Endothelial cell of umbilical vein (primary cell): ENCODE measurements at regions not wholly inside any gene's neighbourhood (a gene's known extent, or its start where the extent isn't known, plus 50 kb on each side); places are given as distances from the start of the nearest gene placed in this dataset.

ENCODE experiments used
- CTCF ChIP-seq, 2 donors: IDR thresholded peaks; 1 replicate in 1 of 2; 2 replicates in 1 of 2; pipeline ENCODE4 v1.5.1; 2011; ENCODE audit warnings: low read length in 2 of 2, mild to moderate bottlenecking in 2 of 2, moderate library complexity in 2 of 2, control low read depth in 1 of 2, inconsistent platforms in 1 of 2, low read depth in 1 of 2; ENCODE audit not compliant: insufficient read depth in 1 of 2; ENCODE audit errors: extremely low read depth in 1 of 2
- EZH2 ChIP-seq: IDR thresholded peaks from 2 replicates; pipeline ENCODE4 v1.6.1; 2012; ENCODE audit warnings: borderline replicate concordance, low read depth, mild to moderate bottlenecking, moderate library complexity, low read length, inconsistent platforms; ENCODE audit not compliant: severe bottlenecking
- JUN ChIP-seq: IDR thresholded peaks from 2 replicates; pipeline ENCODE4 v1.6.1; 2011; ENCODE audit warnings: borderline replicate concordance, low read depth; ENCODE audit not compliant: insufficient read length, insufficient read depth
- MAX ChIP-seq: IDR thresholded peaks from 2 replicates; pipeline ENCODE4 v1.6.1; 2011; ENCODE audit not compliant: insufficient read depth, insufficient read length
- MYC ChIP-seq: IDR thresholded peaks from one replicate; pipeline ENCODE4 v1.6.1; 2011; ENCODE audit warnings: mild to moderate bottlenecking, low read depth, low read length
- POLR2A ChIP-seq: IDR thresholded peaks from 2 replicates; pipeline ENCODE4 v1.6.1; 2012; ENCODE audit warnings: low read depth, mild to moderate bottlenecking, control low read depth, low read length
- POLR2AphosphoS5 ChIP-seq: IDR thresholded peaks from 2 replicates; pipeline ENCODE4 v1.6.1; 2012; ENCODE audit warnings: low read depth, mild to moderate bottlenecking, control low read depth, low read length, moderate library complexity; ENCODE audit not compliant: insufficient read depth

- no peak for TF ChIP-seq POLR2AphosphoS5
- no peak for TF ChIP-seq POLR2A
- TF ChIP-seq CTCF (IDR thresholded peaks at IDR 0.05; ENCODE audit: extremely low read depth in 1 of 2, insufficient read depth in 1 of 2, low read depth in 1 of 2, low read length in 2 of 2): no peak
- no peak for TF ChIP-seq JUN
- no peak for TF ChIP-seq MYC
- TF ChIP-seq EZH2: no peak
- TF ChIP-seq MAX: no peak
Observed at GRCh38 chr6:140620496-140620895, 1246.0 kb upstream of the CITED2 start.
